H1 (cell line): ENCODE measurements at regions not wholly inside any gene's neighbourhood (a gene's known extent, or its start where the extent isn't known, plus 50 kb on each side); places are given as distances from the start of the nearest gene placed in this dataset.

ENCODE experiments used
- CTCF ChIA-PET: fragments of 300-600 bp; sonication (Branson Sonifier 250); formaldehyde crosslinking; loops from one replicate; lab custom pipeline; 2021; ENCODE audit not compliant: partially characterized antibody; lab: Charles Lee
- POLR2A ChIA-PET: fragments of 300-600 bp; sonication (Branson Sonifier 250); formaldehyde crosslinking; loops from one replicate; lab custom pipeline; 2021; ENCODE audit warnings: inconsistent platforms; ENCODE audit not compliant: partially characterized antibody; lab: Charles Lee
- DNase-seq, 2 experiments: peaks; one replicate each; pipeline versions ENCODE4 v3.0.0 to v3.0.0-alpha.2; 2010 to 2022; ENCODE audit warnings: low spot score in 2 of 2, low read depth in 1 of 2, mixed read lengths in 1 of 2
- FAIRE-seq: peaks from 2 replicates; lab custom pipeline; 2011; peaks lifted over from hg19 to GRCh38; lab: Jason Lieb, UNC
- H2AFZ ChIP-seq: 2 replicates; pipeline ENCODE4 v1.8.1; 2012; ENCODE audit warnings: low read length, inconsistent platforms
- H2AK5ac ChIP-seq: 2 replicates; pipeline ENCODE4 v1.6.1; 2013; ENCODE audit warnings: low read depth, low read length
- H2BK120ac ChIP-seq: replicated peaks from 2 replicates; pipeline ENCODE3; 2013; ENCODE audit warnings: low read depth, low read length, inconsistent platforms
- H2BK12ac ChIP-seq: 2 replicates; pipeline ENCODE4 v1.6.1; 2013; ENCODE audit warnings: low read depth, low read length
- H2BK15ac ChIP-seq: 2 replicates; pipeline ENCODE4 v1.6.1; 2013; ENCODE audit warnings: low read length
- H2BK20ac ChIP-seq: 2 replicates; pipeline ENCODE4 v1.6.1; 2013; ENCODE audit warnings: low read length
- H2BK5ac ChIP-seq: 2 replicates; pipeline ENCODE4 v1.6.1; 2013; ENCODE audit warnings: low read depth, low read length
- H3K14ac ChIP-seq: 2 replicates; pipeline ENCODE4 v1.6.1; 2013; ENCODE audit warnings: inconsistent platforms; ENCODE audit not compliant: insufficient read length
- H3K18ac ChIP-seq: 2 replicates; pipeline ENCODE4 v1.6.1; 2013; ENCODE audit warnings: low read length; ENCODE audit errors: extremely low read depth
- H3K23ac ChIP-seq: 2 replicates; pipeline ENCODE4 v1.6.1; 2013; ENCODE audit warnings: inconsistent platforms; ENCODE audit not compliant: insufficient read length
- H3K23me2 ChIP-seq: 2 replicates; pipeline ENCODE4 v1.6.1; 2013; ENCODE audit warnings: low read depth, low read length
- H3K27ac ChIP-seq: 2 replicates; pipeline ENCODE4 v1.6.1; 2011; ENCODE audit warnings: low read depth, low read length, inconsistent platforms
- H3K27me3 ChIP-seq, 4 experiments: replicated peaks in 1 of 4; 1 replicate in 1 of 4; 2 replicates in 3 of 4; pipeline versions ENCODE4 v1.6.1 to v1.8.1; 2011 to 2013; ENCODE audit warnings: low read length in 3 of 4, mild to moderate bottlenecking in 3 of 4, inconsistent platforms in 2 of 4, mixed read lengths in 2 of 4, moderate library complexity in 1 of 4; ENCODE audit not compliant: control insufficient read depth in 3 of 4, insufficient read depth in 3 of 4; ENCODE audit errors: extremely low read depth in 1 of 4
- H3K36me3 ChIP-seq, 4 experiments: 2 replicates each; pipeline versions ENCODE4 v1.6.1 to v1.8.1; 2011 to 2013; ENCODE audit warnings: mild to moderate bottlenecking in 4 of 4, low read length in 3 of 4, moderate library complexity in 2 of 4, control low read depth in 1 of 4, inconsistent platforms in 1 of 4; ENCODE audit not compliant: insufficient read depth in 4 of 4, control insufficient read depth in 2 of 4
- H3K4ac ChIP-seq: replicated peaks from 2 replicates; pipeline ENCODE3; 2013; ENCODE audit warnings: low read length, low read depth, mixed read lengths, inconsistent platforms; ENCODE audit not compliant: insufficient read length
- H3K4me1 ChIP-seq, 4 experiments: replicated peaks in 1 of 4; 1 replicate in 1 of 4; 2 replicates in 3 of 4; pipeline versions ENCODE4 v1.6.1 to v1.8.1; 2011 to 2013; ENCODE audit warnings: low read length in 3 of 4, inconsistent platforms in 2 of 4, mixed read lengths in 1 of 4; ENCODE audit not compliant: insufficient read depth in 4 of 4, control insufficient read depth in 3 of 4
- H3K4me2 ChIP-seq, 2 experiments: 2 replicates each; pipeline versions ENCODE4 v1.6.1 to v1.8.1; 2011 to 2013; ENCODE audit warnings: low read depth in 2 of 2, low read length in 2 of 2, control low read depth in 1 of 2, inconsistent platforms in 1 of 2, mild to moderate bottlenecking in 1 of 2; ENCODE audit not compliant: insufficient read depth in 1 of 2
- H3K4me3 ChIP-seq, 4 experiments: fragments of 200-600, 300-600 bp in 1 of 4; sonication (generic), shearing (Covaris generic), sonication (Bioruptor Twin) in 1 of 4; 2 replicates each; pipeline versions ENCODE4 v1.5.1 to v1.8.1; 2011 to 2016; ENCODE audit warnings: low read length in 4 of 4, low read depth in 3 of 4, control low read depth in 2 of 4, inconsistent platforms in 2 of 4, mild to moderate bottlenecking in 2 of 4, mixed read lengths in 1 of 4, moderate library complexity in 1 of 4; ENCODE audit not compliant: insufficient read depth in 2 of 4; ENCODE audit errors: extremely low read depth in 1 of 4
- H3K56ac ChIP-seq: replicated peaks from 2 replicates; pipeline ENCODE3; 2013; ENCODE audit warnings: low read depth, mild to moderate bottlenecking, mixed read lengths, low read length, inconsistent platforms; ENCODE audit not compliant: insufficient read length
- H3K79me1 ChIP-seq: 2 replicates; pipeline ENCODE4 v1.6.1; 2013; ENCODE audit warnings: low read depth, low read length, control low read depth
- H3K79me2 ChIP-seq, 2 experiments: 2 replicates each; pipeline versions ENCODE4 v1.6.1 to v1.8.1; 2012 to 2013; ENCODE audit warnings: low read length in 2 of 2, mild to moderate bottlenecking in 2 of 2, inconsistent platforms in 1 of 2; ENCODE audit not compliant: insufficient read depth in 2 of 2, control insufficient read depth in 1 of 2
- H3K9ac ChIP-seq, 4 experiments: replicated peaks in 1 of 4; 1 replicate in 1 of 4; 2 replicates in 3 of 4; pipeline versions ENCODE4 v1.6.1 to v1.8.1; 2011 to 2013; ENCODE audit warnings: low read depth in 3 of 4, low read length in 3 of 4, control low read depth in 2 of 4, mild to moderate bottlenecking in 2 of 4, moderate library complexity in 2 of 4, inconsistent platforms in 1 of 4; ENCODE audit errors: extremely low read depth in 1 of 4
- H3K9me3 ChIP-seq, 2 experiments: 2 replicates each; pipeline versions ENCODE4 v1.6.1 to v1.8.1; 2012 to 2013; ENCODE audit warnings: mild to moderate bottlenecking in 2 of 2, moderate library complexity in 2 of 2, control low read depth in 1 of 2, inconsistent platforms in 1 of 2, low read depth in 1 of 2, low read length in 1 of 2, mixed read lengths in 1 of 2; ENCODE audit not compliant: insufficient read depth in 2 of 2
- H4K20me1 ChIP-seq, 2 experiments: replicated peaks in 1 of 2; 2 replicates each; pipeline versions ENCODE3 to v1.8.1; 2011 to 2013; ENCODE audit warnings: inconsistent platforms in 2 of 2, low read length in 2 of 2, mild to moderate bottlenecking in 1 of 2; ENCODE audit not compliant: insufficient read depth in 2 of 2, control insufficient read depth in 1 of 2
- H4K5ac ChIP-seq: 2 replicates; pipeline ENCODE4 v1.6.1; 2013; ENCODE audit warnings: low read length, low read depth, mixed read lengths, inconsistent platforms; ENCODE audit not compliant: insufficient read length
- H4K8ac ChIP-seq: 2 replicates; pipeline ENCODE4 v1.8.0; 2013; ENCODE audit warnings: mild to moderate bottlenecking, moderate library complexity, low read length, inconsistent platforms; ENCODE audit not compliant: insufficient read depth; ENCODE audit errors: extremely low read depth
- H4K91ac ChIP-seq: replicated peaks from 2 replicates; pipeline ENCODE3; 2013; ENCODE audit warnings: low read length, mixed read lengths, inconsistent platforms; ENCODE audit not compliant: insufficient read length
- ASH2L ChIP-seq: fragments of 200-600, 300-600 bp; sonication (generic); IDR thresholded peaks from one replicate; pipeline ENCODE4 v1.7.1; 2017; ENCODE audit warnings: low read length
- ATF2 ChIP-seq: IDR thresholded peaks from 2 replicates; pipeline ENCODE4 v1.6.1; 2012; ENCODE audit warnings: low read length, inconsistent platforms
- CHD1 ChIP-seq: IDR thresholded peaks from 2 replicates; pipeline ENCODE4 v1.6.1; 2012; ENCODE audit warnings: low read depth, low read length, improper control_type of control experiment
- CREB1 ChIP-seq: IDR thresholded peaks from 2 replicates; pipeline ENCODE4 v1.6.1; 2012; ENCODE audit warnings: inconsistent platforms
- EGR1 ChIP-seq: IDR thresholded peaks from 2 replicates; pipeline ENCODE4 v1.6.1; 2011; ENCODE audit warnings: low read depth, low read length, borderline replicate concordance
- GTF2F1 ChIP-seq: IDR thresholded peaks from 2 replicates; pipeline ENCODE4 v1.6.1; 2012; ENCODE audit warnings: low read depth, low read length, improper control_type of control experiment, borderline replicate concordance
- KDM5A ChIP-seq: fragments of 200-600 bp; IDR thresholded peaks from 2 replicates; pipeline ENCODE4 v1.7.1; 2012; ENCODE audit warnings: mild to moderate bottlenecking, low read length, inconsistent platforms, mixed read lengths
- RAD21 ChIP-seq, 2 experiments: IDR thresholded peaks in 1 of 2; conservative IDR thresholded peaks in 1 of 2; 2 replicates each; pipeline ENCODE4 v1.6.1; 2011; ENCODE audit warnings: low read depth in 2 of 2, low read length in 2 of 2, improper control_type of control experiment in 1 of 2, inconsistent platforms in 1 of 2, mild to moderate bottlenecking in 1 of 2, moderate library complexity in 1 of 2
- RBBP5 ChIP-seq: IDR thresholded peaks from 2 replicates; pipeline ENCODE4 v1.7.1; 2012; ENCODE audit warnings: low read depth, mild to moderate bottlenecking, inconsistent platforms, low read length, moderate library complexity, borderline replicate concordance
- SP4 ChIP-seq: IDR thresholded peaks from 2 replicates; pipeline ENCODE4 v1.6.1; 2012; ENCODE audit warnings: low read length, inconsistent platforms
- TBP ChIP-seq: IDR thresholded peaks from 2 replicates; pipeline ENCODE4 v1.6.1; 2011; ENCODE audit warnings: low read depth, low read length, improper control_type of control experiment
- WGBS, 2 experiments: shearing (Covaris generic) in 1 of 2; methylation state at CpG; one replicate each; pipeline versions ENCODE4 v1.1.6 to v1.1.7; 2013 to 2015; ENCODE audit warnings: low lambda C conversion rate in 2 of 2, mixed read lengths in 2 of 2, inconsistent platforms in 1 of 2, low coverage in 1 of 2, missing lambda C conversion rate in 1 of 2; ENCODE audit not compliant: insufficient replicate concordance in 2 of 2, insufficient coverage in 1 of 2, insufficient read length in 1 of 2; ENCODE audit errors: extremely low coverage in 1 of 2, missing lambda C conversion rate in 1 of 2; 5-methylcytosine and 5-hydroxymethylcytosine counted together

GRCh38 chr11:98061858-98062257, 958.9 kb upstream of the CNTN5 start:
- FAIRE-seq (no peak), DNase-seq (no peak)
- ChIA-PET POLR2A (no interaction called here), CTCF (no interaction called here)
- H3K23ac ChIP-seq, result no peak overlapping the region
- H3K9ac ChIP-seq, result no peak overlapping the region
- H3K27me3 ChIP-seq, result no peaks in the 10 kb centered on the region
- WGBS, 2 experiments, result 98% methylated on average over 2 of the region's 2 CpGs; no CpG with 5 or more reads in 1 of the 2 experiments
- TF ChIP-seq RBBP5 (no peak), CHD1 (no peak), RAD21 (IDR thresholded peaks at IDR 0.05 in 1 of 2, conservative IDR thresholded peaks at IDR 0.05 in 1 of 2; ENCODE audit: low read depth in 2 of 2, low read length in 2 of 2) (no peak), SP4 (no peak), ASH2L (no peak), CREB1 (no peak), ATF2 (no peak), KDM5A (no peak), EGR1 (no peak), TBP (no peak), GTF2F1 (no peak)
- H4K8ac ChIP-seq, result no peak overlapping the region
- no peaks in the 10 kb centered on the region for H3K23me2 ChIP-seq
- no peak overlapping the region for H3K18ac ChIP-seq
- no peaks in the 10 kb centered on the region for H3K9me3 ChIP-seq
- no peak overlapping the region for H2AK5ac ChIP-seq
- H2BK120ac ChIP-seq, result no peak overlapping the region
- no peak overlapping the region for H3K4me3 ChIP-seq
- no peak overlapping the region for H2BK12ac ChIP-seq
- no peaks in the 10 kb centered on the region for H3K79me1 ChIP-seq
- H3K79me2 ChIP-seq, result no peaks in the 10 kb centered on the region
- H3K27ac ChIP-seq, result no peak overlapping the region
- H3K4ac ChIP-seq, result no peak overlapping the region
- H3K4me2 ChIP-seq, result no peak overlapping the region
- H2BK15ac ChIP-seq, result no peak overlapping the region
- H2BK5ac ChIP-seq, result no peak overlapping the region
- no peak overlapping the region for H2AFZ ChIP-seq
- H4K91ac ChIP-seq, result no peak overlapping the region
- H3K14ac ChIP-seq, result no peak overlapping the region
- no peaks in the 10 kb centered on the region for H3K36me3 ChIP-seq
- no peak overlapping the region for H4K5ac ChIP-seq
- H4K20me1 ChIP-seq, result peaks cover 0 to 1% of the 10 kb centered on the region in 2 experiments
- H3K56ac ChIP-seq, result no peak overlapping the region
- H2BK20ac ChIP-seq, result no peak overlapping the region
- H3K4me1 ChIP-seq, result no peaks in the 10 kb centered on the region
